OCI-LY7 (cell line): ENCODE measurements at regions not wholly inside any gene's neighbourhood (a gene's known extent, or its start where the extent isn't known, plus 50 kb on each side); places are given as distances from the start of the nearest gene placed in this dataset.

Experiments
- BruUV-seq: library from RNA; stranded (reverse); fragments of 400-500 nt; replicated peaks from 2 replicates; lab custom pipeline; 2021; lab: Mats Ljungman, UMichigan
- CTCF ChIA-PET: fragments of 300-600 bp; sonication (Branson Sonifier 250); formaldehyde crosslinking; loops from one replicate; lab custom pipeline; 2022; ENCODE audit warnings: antibody characterized with exemption; ENCODE audit not compliant: unreplicated experiment; lab: Charles Lee
- POLR2A ChIA-PET: fragments of 300-600 bp; sonication (Branson Sonifier 250); formaldehyde crosslinking; loops from one replicate; lab custom pipeline; 2022; ENCODE audit warnings: antibody characterized with exemption; lab: Charles Lee
- DNase-seq: peaks from one replicate; pipeline ENCODE4 v3.0.0-alpha.2; 2015; ENCODE audit warnings: low spot score
- H2AFZ ChIP-seq: fragments of 200-600 bp; sonication (generic), shearing (Covaris generic); 2 replicates; pipeline ENCODE4 v1.6.1; 2014; ENCODE audit warnings: mild to moderate bottlenecking, antibody characterized with exemption, low read length, moderate library complexity
- H3K27ac ChIP-seq: fragments of 200-600 bp; sonication (generic); 2 replicates; pipeline ENCODE4 v1.5.1; 2014; ENCODE audit warnings: mixed run types, low read depth, mild to moderate bottlenecking, moderate library complexity, low read length, inconsistent platforms; ENCODE audit not compliant: poor library complexity, severe bottlenecking
- H3K36me3 ChIP-seq: fragments of 200-600 bp; sonication (generic); 2 replicates; pipeline ENCODE4 v1.6.1; 2014; ENCODE audit warnings: mild to moderate bottlenecking, antibody characterized with exemption, low read length, moderate library complexity, mixed read lengths; ENCODE audit not compliant: insufficient read depth
- H3K4me1 ChIP-seq: fragments of 200-600 bp; sonication (generic); 2 replicates; pipeline ENCODE4 v1.5.1; 2014; ENCODE audit warnings: mild to moderate bottlenecking, low read length; ENCODE audit not compliant: insufficient read depth, poor library complexity, severe bottlenecking
- H3K4me2 ChIP-seq: fragments of 200-600 bp; sonication (generic); 2 replicates; pipeline ENCODE4 v1.6.1; 2014; ENCODE audit warnings: mild to moderate bottlenecking, low read length
- H3K4me3 ChIP-seq: fragments of 200-600 bp; sonication (generic); 2 replicates; pipeline ENCODE4 v1.5.1; 2014; ENCODE audit warnings: mild to moderate bottlenecking, low read depth, low read length; ENCODE audit not compliant: poor library complexity, severe bottlenecking
- H3K79me2 ChIP-seq: fragments of 200-600 bp; sonication (generic); 2 replicates; pipeline ENCODE4 v1.6.1; 2016; ENCODE audit warnings: low read depth, mild to moderate bottlenecking, low read length, moderate library complexity, mixed read lengths; ENCODE audit not compliant: insufficient read depth
- H3K9me2 ChIP-seq: fragments of 200-600 bp; sonication (generic); 2 replicates; pipeline ENCODE4 v1.6.1; 2016; ENCODE audit warnings: mild to moderate bottlenecking, low read length, mixed read lengths; ENCODE audit not compliant: insufficient read depth
- H3K9me3 ChIP-seq: fragments of 200-600 bp; sonication (generic); 2 replicates; pipeline ENCODE4 v1.6.1; 2014; ENCODE audit warnings: mild to moderate bottlenecking, mixed run types, low read length, mixed read lengths
- H4K20me1 ChIP-seq: fragments of 200-600 bp; sonication (generic); 2 replicates; pipeline ENCODE4 v1.6.1; 2014; ENCODE audit warnings: mild to moderate bottlenecking, antibody characterized with exemption, low read length, moderate library complexity, mixed read lengths; ENCODE audit not compliant: insufficient read depth
- CTCF ChIP-seq: fragments of 200-600 bp; sonication (generic); conservative IDR thresholded peaks from 2 replicates; pipeline ENCODE4 v1.5.1; 2014; ENCODE audit warnings: mild to moderate bottlenecking, antibody characterized with exemption, low read length, moderate library complexity, mixed read lengths
- EZH2phosphoT487 ChIP-seq: fragments of 200-600 bp; sonication (generic); IDR thresholded peaks from 2 replicates; pipeline ENCODE4 v1.6.1; 2018; ENCODE audit warnings: low read depth, borderline replicate concordance, mild to moderate bottlenecking, mixed run types, antibody characterized with exemption, low read length, moderate library complexity, mixed read lengths
- intact Hi-C: fragments of 100-400 bp; cut with micrococcal nuclease; formaldehyde crosslinking; loops from one replicate; pipeline ENCODE4 v1.10.0; 2022; ENCODE audit not compliant: unreplicated experiment

GRCh38 chr1:75672528-75673393 is 51.7 kb upstream of the ACADM start:
- no peaks in the 10 kb centered on the region for H4K20me1 ChIP-seq
- H2AFZ ChIP-seq, result no peak overlapping the region
- no peaks in the 10 kb centered on the region for H3K4me1 ChIP-seq
- H3K9me2 ChIP-seq, result no peaks in the 10 kb centered on the region
- no peak for DNase-seq
- ChIA-PET CTCF (no interaction called here), POLR2A (interaction anchor here (0.7 kb wide), 1 partner anchor 63 kb away, joined by 3 read pairs; no protein-coding TSS in a partner anchor)
- no peak overlapping the region for H3K4me3 ChIP-seq
- intact Hi-C loops, result no loop called here
- no TSS peak for BruUV-seq
- no peaks in the 10 kb centered on the region for H3K79me2 ChIP-seq
- no peak for TF ChIP-seq CTCF
- no peak for TF ChIP-seq EZH2phosphoT487
- H3K4me2 ChIP-seq, result no peak overlapping the region
- H3K36me3 ChIP-seq, result no peaks in the 10 kb centered on the region
- H3K27ac ChIP-seq, result no peak overlapping the region
- H3K9me3 ChIP-seq, result no peaks in the 10 kb centered on the region

DNA sequence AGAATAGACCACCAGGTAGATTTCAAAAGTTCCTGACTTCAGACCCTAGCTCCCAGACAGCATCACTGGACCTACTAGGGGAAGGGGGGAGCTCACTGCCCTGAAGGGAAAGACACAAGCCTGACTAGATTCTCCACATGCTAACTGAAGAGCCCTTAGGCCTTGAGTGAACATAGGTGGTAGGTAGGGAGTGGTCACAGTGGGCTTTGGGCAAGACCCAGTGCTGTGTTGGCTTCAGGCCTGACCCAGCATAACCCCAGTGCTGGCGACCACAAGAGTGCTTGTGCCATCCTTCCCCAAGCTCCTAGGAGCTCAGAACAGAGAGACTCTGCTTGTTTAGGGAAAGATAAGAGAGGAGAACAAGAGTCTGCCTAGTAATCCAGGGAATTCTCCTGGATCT is 51.1 kb upstream of the ACADM start:
- no peak overlapping the region for H3K4me2 ChIP-seq
- intact Hi-C loops, result no loop called here
- CTCF ChIA-PET, result no interaction called here
- H3K4me3 ChIP-seq, result no peak overlapping the region
- POLR2A ChIA-PET, result interaction anchor here (0.7 to 1.2 kb wide), 2 partner anchors 21 to 64 kb away, joined by 3 to 4 read pairs; no protein-coding TSS in a partner anchor
- no peaks in the 10 kb centered on the region for H3K79me2 ChIP-seq
- no peak overlapping the region for H2AFZ ChIP-seq
- no peaks in the 10 kb centered on the region for H3K9me3 ChIP-seq
- H3K9me2 ChIP-seq, result no peaks in the 10 kb centered on the region
- H3K27ac ChIP-seq, result no peak overlapping the region
- no TSS peak for BruUV-seq
- no peaks in the 10 kb centered on the region for H3K4me1 ChIP-seq
- no peak for TF ChIP-seq EZH2phosphoT487
- no peak for TF ChIP-seq CTCF
- no peaks in the 10 kb centered on the region for H3K36me3 ChIP-seq
- H4K20me1 ChIP-seq, result no peaks in the 10 kb centered on the region
- DNase-seq, result no peak

GRCh38 chr1:75673885-75674284 is 50.6 kb upstream of the ACADM start:
- intact Hi-C loops, result no loop called here
- Histone ChIP-seq H3K4me2 (no peak overlapping the region), H2AFZ (no peak overlapping the region), H3K9me3 (no peaks in the 10 kb centered on the region), H3K27ac (no peak overlapping the region), H3K36me3 (no peaks in the 10 kb centered on the region), H3K79me2 (no peaks in the 10 kb centered on the region), H3K4me3 (no peak overlapping the region), H3K9me2 (no peaks in the 10 kb centered on the region), H4K20me1 (no peaks in the 10 kb centered on the region), H3K4me1 (no peaks in the 10 kb centered on the region)
- TF ChIP-seq CTCF, result no peak
- no peak for TF ChIP-seq EZH2phosphoT487
- no TSS peak for BruUV-seq
- no peak for DNase-seq
- ChIA-PET CTCF (no interaction called here), POLR2A (interaction anchor here (1.2 kb wide), 1 partner anchor 21 kb away, joined by 4 read pairs; no protein-coding TSS in a partner anchor)
